ENCODE measurements at regions not wholly inside any gene's neighbourhood (a gene's known extent, or its start where the extent isn't known, plus 50 kb on each side); places are given as distances from the start of the nearest gene placed in this dataset.

GRCh38 chr1:30153743-30154449 lies 569.5 kb downstream of the MATN1 start:
- no peak for TF ChIP-seq CTCF (IDR thresholded peaks at IDR 0.05; ENCODE audit: insufficient read depth, missing control alignments)
- FAIRE-seq (no peak), DNase-seq (ENCODE audit: insufficient read length, low spot score) (no peak)

GRCh38 chr1:30151826-30152225 lies 571.6 kb downstream of the MATN1 start:
- FAIRE-seq (no peak), DNase-seq (ENCODE audit: insufficient read length, low spot score) (no peak)

GRCh38 chr1:30151119-30151518 lies 572.3 kb downstream of the MATN1 start:
- no peak for FAIRE-seq
- TF ChIP-seq CTCF (IDR thresholded peaks at IDR 0.05; ENCODE audit: insufficient read depth, missing control alignments), result no peak
- no peak for DNase-seq (ENCODE audit: insufficient read length, low spot score)

More at GRCh38 chr1:30151826-30152225, 571.6 kb downstream of the MATN1 start:
- TF ChIP-seq CTCF (IDR thresholded peaks at IDR 0.05; ENCODE audit: insufficient read depth, missing control alignments), result no peak

- DNase-seq (ENCODE audit: insufficient read length, low spot score) (no peak), FAIRE-seq (no peak)
- no peak for TF ChIP-seq CTCF (IDR thresholded peaks at IDR 0.05; ENCODE audit: insufficient read depth, missing control alignments)
These were observed 574.2 kb downstream of the MATN1 start for GRCh38 chr1:30149226-30149625.

DNA sequence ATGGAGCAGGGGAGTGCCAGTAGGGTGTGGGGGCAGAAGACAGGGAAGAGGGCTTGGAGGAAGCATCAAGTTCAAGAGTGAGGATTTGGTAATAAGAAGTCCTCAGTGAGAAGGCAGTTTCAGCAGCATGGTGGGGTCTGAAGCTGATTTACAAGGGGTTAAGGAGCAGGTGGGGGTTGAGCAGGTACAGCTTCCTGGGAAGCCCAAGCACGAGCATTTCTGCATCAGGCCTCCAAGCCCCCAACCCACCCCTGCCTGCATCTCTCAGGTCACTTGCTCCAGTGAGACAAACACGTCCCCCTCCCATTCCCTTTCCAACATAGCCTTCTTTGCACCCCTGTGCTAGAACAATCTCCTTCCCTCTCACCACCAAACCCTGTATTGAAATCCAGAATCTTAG lies 574.7 kb downstream of the MATN1 start:
- DNase-seq (ENCODE audit: insufficient read length, low spot score) (no peak), FAIRE-seq (no peak)

GRCh38 chr1:30147188-30147587 lies 576.2 kb downstream of the MATN1 start:
- no peak for TF ChIP-seq CTCF (IDR thresholded peaks at IDR 0.05; ENCODE audit: insufficient read depth, missing control alignments)
- DNase-seq (ENCODE audit: insufficient read length, low spot score) (no peak), FAIRE-seq (no peak)

More for the DNA sequence above, 574.7 kb downstream of the MATN1 start:
- TF ChIP-seq CTCF (IDR thresholded peaks at IDR 0.05; ENCODE audit: insufficient read depth, missing control alignments), result no peak

DNA sequence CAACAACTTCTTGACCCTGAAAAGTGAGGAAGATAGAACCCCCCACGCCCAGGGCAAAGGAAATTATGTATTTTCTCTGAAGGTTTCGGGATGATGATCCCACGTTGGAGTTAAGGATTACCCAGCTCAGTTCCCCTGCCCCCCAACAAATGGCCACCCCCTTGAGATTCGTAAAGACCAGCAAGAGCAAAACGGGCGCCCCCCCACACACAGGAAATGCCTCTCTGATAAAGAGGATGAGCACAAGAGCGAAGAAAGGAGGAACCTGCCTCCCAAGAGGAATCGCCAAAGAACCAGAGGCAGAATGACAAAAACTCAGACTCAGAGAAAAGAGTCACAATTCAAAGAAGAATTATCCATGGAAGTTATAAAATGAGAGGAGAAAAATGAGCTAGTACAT lies 576.9 kb downstream of the MATN1 start:
- TF ChIP-seq CTCF (IDR thresholded peaks at IDR 0.05; ENCODE audit: insufficient read depth, missing control alignments), result no peak
- FAIRE-seq (no peak), DNase-seq (ENCODE audit: insufficient read length, low spot score) (no peak)

Data from D721Med (cell line).